Brain microvascular endothelial cell (primary cell): ENCODE measurements at regions not wholly inside any gene's neighbourhood (a gene's known extent, or its start where the extent isn't known, plus 50 kb on each side); places are given as distances from the start of the nearest gene placed in this dataset.

Experiments
- DNase-seq: peaks from one replicate; pipeline ENCODE4 v3.0.0-alpha.2; 2020
- H3K27ac ChIP-seq: fragments of 250-450 bp; sonication (Bioruptor Pico); 2 replicates; pipeline ENCODE4 v1.5.1; 2020; ENCODE audit warnings: mild to moderate bottlenecking, moderate library complexity
- H3K27me3 ChIP-seq: fragments of 250-450 bp; sonication (Bioruptor Pico); replicated peaks from 2 replicates; pipeline ENCODE4 v1.5.1; 2020; ENCODE audit warnings: mild to moderate bottlenecking
- H3K36me3 ChIP-seq: fragments of 250-450 bp; sonication (Bioruptor Pico); replicated peaks from 2 replicates; pipeline ENCODE4 v1.5.1; 2020; ENCODE audit warnings: mild to moderate bottlenecking
- H3K4me3 ChIP-seq: 2 replicates; pipeline ENCODE4 v1.5.1; 2011; ENCODE audit warnings: low read depth, mild to moderate bottlenecking, control low read depth, low read length, moderate library complexity
- in situ Hi-C: cut with HindIII; loops from 2 replicates; pipeline ENCODE4 v1.10.0; 2017; ENCODE audit warnings: low sequenced_read_pairs, low pct_ligation_motif_present
- TF ChIP-seq, protein P1 (sequence below): IDR thresholded peaks from 2 replicates; pipeline ENCODE4 v1.5.1; 2011; ENCODE audit warnings: low read depth, mild to moderate bottlenecking, moderate library complexity, low read length, control low read depth, inconsistent platforms; ENCODE audit errors: missing control alignments

DNA sequence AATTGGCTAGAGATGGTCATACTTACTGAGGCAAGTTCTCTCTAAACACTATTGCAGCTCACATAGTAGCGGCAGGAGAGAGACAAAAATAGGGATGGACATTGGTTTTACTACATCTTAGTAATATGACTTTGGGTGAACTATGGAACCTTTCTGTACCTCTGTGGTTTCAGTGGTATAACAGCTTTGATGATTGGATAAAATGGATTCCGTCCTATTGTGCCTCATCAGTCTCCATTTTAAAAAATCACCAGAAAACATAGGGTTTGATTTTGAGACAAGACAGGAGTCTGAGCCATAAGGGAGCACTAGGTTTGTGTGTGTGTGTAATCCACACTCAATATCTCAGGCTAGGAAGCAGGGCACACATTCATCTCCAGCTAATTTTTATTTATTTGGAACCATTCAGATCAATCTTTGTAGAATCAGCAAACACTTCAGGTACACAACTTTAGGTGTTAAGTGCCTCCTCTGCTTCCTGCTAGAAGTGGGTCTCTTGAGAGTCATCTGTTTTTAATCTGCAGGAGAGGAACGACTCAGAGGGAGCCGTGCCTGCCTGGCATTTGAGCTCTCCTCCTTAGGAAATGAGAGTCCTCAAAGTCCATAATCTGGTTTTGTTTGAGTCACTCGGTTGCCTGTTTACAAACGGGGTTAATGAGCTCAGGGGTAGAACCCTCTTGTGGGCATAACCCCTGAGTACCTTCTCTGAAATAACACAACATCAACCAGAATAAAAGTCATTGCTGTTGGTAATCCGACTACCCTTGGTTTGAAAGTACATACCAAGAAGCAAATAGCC, 238.5 kb upstream of the BOD1L1 start:
- no peaks in the 10 kb centered on the region for H3K36me3 ChIP-seq
- TF ChIP-seq, protein P1, sequence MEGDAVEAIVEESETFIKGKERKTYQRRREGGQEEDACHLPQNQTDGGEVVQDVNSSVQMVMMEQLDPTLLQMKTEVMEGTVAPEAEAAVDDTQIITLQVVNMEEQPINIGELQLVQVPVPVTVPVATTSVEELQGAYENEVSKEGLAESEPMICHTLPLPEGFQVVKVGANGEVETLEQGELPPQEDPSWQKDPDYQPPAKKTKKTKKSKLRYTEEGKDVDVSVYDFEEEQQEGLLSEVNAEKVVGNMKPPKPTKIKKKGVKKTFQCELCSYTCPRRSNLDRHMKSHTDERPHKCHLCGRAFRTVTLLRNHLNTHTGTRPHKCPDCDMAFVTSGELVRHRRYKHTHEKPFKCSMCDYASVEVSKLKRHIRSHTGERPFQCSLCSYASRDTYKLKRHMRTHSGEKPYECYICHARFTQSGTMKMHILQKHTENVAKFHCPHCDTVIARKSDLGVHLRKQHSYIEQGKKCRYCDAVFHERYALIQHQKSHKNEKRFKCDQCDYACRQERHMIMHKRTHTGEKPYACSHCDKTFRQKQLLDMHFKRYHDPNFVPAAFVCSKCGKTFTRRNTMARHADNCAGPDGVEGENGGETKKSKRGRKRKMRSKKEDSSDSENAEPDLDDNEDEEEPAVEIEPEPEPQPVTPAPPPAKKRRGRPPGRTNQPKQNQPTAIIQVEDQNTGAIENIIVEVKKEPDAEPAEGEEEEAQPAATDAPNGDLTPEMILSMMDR: no peak
- H3K27ac ChIP-seq: no peak overlapping the region
- DNase-seq: no peak
- no peak overlapping the region for H3K4me3 ChIP-seq
- H3K27me3 ChIP-seq: no peaks in the 10 kb centered on the region
- in situ Hi-C loops: no loop called here

DNA sequence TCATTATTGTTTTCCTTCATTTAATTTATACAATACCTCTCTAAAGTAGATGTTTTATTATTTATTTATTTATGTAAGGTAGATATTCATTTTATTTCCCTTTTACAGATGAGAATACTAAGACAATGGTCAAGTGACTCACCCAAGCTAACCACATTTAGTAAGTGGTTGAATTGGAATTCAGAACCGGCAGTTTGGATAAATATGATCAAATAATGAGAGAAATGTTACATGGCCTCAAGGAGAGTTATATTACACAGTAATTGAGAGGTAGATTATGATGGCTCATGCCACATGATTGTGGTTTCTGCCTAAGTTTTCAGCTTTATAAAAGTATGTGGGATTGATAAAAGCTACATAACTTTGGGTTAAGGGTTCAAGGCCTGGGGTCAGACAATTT, 239.4 kb upstream of the BOD1L1 start:
- DNase-seq: no peak
- Histone ChIP-seq H3K36me3 (no peaks in the 10 kb centered on the region), H3K27ac (no peak overlapping the region), H3K27me3 (no peaks in the 10 kb centered on the region), H3K4me3 (no peak overlapping the region)
- TF ChIP-seq, protein P1: no peak
- in situ Hi-C loops: no loop called here

DNA sequence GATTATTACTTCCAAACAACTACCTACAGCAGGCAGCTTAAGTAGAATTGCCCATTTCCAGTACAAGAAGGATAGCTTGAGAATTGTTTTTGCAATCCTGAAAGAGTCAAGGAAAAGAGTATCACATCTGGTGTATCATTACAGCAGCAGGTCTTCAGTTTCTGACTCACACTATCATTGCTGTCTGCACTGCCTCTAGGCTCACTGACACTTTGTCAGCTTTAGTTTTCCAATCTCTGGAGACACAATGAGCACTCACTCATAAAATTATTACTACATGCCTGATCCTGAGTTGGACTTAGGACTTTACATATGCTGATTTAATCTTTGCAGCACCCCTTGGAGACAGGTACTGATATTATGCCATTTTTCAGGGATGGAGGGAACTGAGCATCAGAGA, 244.6 kb upstream of the BOD1L1 start:
- Histone ChIP-seq H3K27me3 (no peaks in the 10 kb centered on the region), H3K4me3 (no peak overlapping the region), H3K36me3 (no peaks in the 10 kb centered on the region), H3K27ac (no peak overlapping the region)
- TF ChIP-seq, protein P1: no peak
- no peak for DNase-seq
- in situ Hi-C loops: no loop called here

DNA sequence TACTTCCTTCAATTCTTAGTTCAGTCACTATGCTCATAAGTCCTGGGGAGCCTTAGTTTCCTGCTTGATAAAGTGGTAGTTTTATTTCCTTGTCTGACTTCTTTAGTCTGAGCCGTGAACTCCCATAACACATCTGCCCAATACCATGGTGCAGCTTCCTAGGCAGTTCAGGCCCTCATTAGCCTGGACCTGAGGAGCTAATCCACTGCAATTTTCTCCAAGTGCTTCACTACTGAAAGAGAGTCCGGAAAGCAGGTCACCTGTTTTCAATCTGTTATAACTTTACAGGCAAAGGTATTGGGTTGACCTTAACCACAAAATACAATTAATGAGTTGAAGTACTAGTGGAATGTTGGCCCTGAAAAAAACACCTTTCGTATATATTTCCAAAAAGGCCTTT, 245.4 kb upstream of the BOD1L1 start:
- Histone ChIP-seq H3K36me3 (no peaks in the 10 kb centered on the region), H3K27ac (no peak overlapping the region), H3K27me3 (no peaks in the 10 kb centered on the region), H3K4me3 (no peak overlapping the region)
- DNase-seq: no peak
- in situ Hi-C loops: no loop called here
- TF ChIP-seq, protein P1: no peak

DNA sequence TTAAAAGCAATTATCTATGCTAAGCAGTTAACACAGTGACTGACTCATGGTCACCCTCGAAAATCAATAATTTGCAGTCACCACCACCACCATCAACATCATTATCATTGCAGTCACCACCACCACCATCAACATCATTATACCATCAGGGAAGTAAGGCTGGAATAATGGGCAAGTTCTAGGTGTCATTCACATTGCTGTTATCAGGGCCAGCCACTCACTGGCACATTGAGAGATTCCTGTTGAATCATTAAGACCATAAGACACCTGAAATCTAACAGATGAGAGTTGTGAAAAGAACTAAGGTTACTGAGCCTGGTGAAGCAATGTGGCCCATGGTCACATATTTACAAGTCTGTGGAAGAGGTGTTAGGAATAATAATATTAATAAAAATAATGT, 247.7 kb upstream of the BOD1L1 start:
- Histone ChIP-seq H3K4me3 (no peak overlapping the region), H3K27me3 (no peaks in the 10 kb centered on the region), H3K36me3 (no peaks in the 10 kb centered on the region), H3K27ac (no peak overlapping the region)
- no peak for DNase-seq
- TF ChIP-seq, protein P1: no peak
- in situ Hi-C loops: no loop called here

DNA sequence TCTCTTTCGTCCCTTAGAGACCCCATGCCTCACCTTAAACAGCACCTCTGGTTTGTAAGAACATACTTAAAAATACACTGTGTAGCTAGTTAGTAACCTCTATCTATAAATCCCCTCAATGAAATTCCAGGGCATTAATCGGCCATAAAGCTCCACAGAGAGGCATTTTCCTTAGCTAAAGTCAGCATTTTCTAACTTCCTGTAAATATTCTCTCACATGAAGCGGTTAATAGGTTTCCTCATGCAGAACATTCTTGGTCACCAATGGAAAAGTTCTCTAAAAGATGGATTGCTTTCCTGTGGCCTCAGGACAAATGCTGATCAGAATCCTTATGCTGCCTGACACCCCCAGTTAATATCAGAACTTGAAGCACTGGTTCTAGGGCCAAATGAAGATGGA, 248.6 kb upstream of the BOD1L1 start:
- no peak for DNase-seq
- Histone ChIP-seq H3K27ac (no peak overlapping the region), H3K36me3 (no peaks in the 10 kb centered on the region), H3K27me3 (no peaks in the 10 kb centered on the region), H3K4me3 (no peak overlapping the region)
- in situ Hi-C loops: no loop called here
- TF ChIP-seq, protein P1: no peak
